ENCODE measurements at regions not wholly inside any gene's neighbourhood (a gene's known extent, or its start where the extent isn't known, plus 50 kb on each side); places are given as distances from the start of the nearest gene placed in this dataset.
"Not testable (repeated sequence)": the region's sequence is repeated elsewhere in the genome, so short reads cannot be mapped to it uniquely, and the experiment has no call there.

GRCh38 chr10:30170814-30171213 is 111.4 kb upstream of the JCAD start:
- no peak for DNase-seq (ENCODE audit: low read depth)

DNA sequence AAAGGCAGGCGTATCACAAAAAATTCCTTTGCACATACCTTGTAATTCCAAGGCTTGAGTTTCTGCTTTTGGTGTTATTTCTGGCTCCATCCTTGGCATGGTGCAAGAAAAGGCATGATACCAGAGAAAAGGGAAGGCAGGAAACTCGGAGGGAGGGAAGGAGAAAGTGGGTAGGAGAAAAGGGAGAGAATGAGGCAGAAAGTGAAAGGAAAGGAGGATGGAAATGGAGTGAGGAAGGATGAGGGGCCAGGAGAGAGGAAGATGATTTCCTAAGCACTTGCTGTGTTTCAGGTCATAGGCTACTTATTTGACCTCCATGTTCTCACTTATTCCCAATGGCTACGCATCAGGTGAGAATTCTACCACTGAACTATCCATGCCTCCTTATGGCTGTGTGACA is 110.8 kb upstream of the JCAD start:
- DNase-seq (ENCODE audit: low read depth): no peak

- DNase-seq (ENCODE audit: low read depth): no peak
Observed at GRCh38 chr10:30169342-30169741, 110.0 kb upstream of the JCAD start.

DNA sequence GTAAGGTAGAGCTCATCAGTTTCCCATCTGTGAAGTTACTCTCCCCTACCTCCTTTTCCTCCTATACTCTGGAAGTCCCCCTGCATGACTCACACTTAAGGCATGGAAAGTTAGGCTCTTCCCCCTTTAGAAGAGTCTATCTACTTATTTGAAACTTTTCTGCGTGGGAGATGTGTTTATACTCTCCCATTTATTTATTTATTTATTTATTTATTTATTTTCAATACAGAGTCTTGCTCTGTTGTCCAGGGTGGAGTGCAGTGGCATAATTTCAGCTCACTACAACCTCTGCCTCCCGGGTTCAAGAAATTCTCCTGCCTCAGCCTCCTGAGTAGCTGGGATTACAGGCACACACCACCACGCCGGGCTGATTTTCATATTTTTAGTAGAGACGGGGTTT is 107.5 kb upstream of the JCAD start:
- DNase-seq (ENCODE audit: low read depth): no peak

DNA sequence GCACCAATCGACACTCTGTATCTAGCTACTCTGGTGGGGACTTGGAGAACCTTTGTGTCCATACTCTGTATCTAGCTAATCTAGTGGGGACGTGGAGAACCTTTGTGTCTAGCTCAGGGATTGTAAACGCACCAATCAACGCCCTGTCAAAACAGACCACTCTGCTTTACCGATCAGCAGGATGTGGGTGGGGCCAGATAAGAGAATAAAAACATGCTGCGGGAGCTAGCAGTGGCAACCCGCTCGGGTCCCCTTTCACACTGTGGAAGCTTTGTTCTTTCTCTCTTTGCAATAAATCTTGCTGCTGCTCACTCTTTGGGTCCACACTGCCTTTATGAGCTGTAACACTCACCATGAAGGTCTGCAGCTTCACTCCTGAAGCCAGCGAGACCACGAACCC is 104.0 kb upstream of the JCAD start:
- not testable (repeated sequence) for DNase-seq (ENCODE audit: low read depth)

DNA sequence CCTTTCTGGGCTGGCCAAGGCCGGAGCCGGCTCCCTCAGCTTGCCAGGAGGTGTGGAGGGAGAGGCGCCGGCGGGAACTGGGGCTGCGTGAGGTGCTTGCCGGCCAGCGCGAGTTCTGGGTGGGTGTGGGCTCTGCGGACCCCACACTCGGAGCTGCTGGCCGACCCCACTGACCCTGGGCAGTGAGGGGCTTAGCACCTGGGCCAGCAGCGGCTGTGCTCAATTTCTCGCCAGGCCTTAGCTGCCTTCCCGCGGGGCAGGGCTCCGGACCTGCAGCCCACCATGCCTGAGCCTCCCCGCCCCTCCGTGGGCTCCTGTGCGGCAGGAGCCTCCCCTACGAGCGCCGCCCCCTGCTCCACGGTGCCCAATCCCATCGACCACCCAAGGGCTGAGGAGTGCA is 103.4 kb upstream of the JCAD start:
- DNase-seq (ENCODE audit: low read depth): not testable (repeated sequence)

GRCh38 chr10:30160271-30160982 is 101.0 kb upstream of the JCAD start:
- no peak for DNase-seq (ENCODE audit: low read depth)

DNA sequence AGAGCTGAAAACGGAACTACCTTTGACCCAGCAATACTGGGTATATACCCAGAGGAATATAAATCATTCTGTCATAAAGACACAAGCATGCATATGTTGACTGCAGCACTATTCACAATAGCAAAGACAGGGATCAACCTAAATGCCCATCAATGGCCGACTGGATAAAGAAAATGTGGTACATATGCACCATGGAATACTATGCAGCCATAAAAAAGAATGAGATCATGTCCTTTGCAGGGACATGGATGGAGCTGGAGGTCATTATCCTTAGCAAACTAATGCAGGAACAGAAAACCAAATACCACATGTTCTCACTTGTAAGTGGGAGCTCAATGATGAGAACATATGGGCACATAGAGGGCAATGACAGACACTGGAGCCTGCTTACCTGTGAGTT is 100.2 kb upstream of the JCAD start:
- not testable (repeated sequence) for DNase-seq (ENCODE audit: low read depth)

- DNase-seq (ENCODE audit: low read depth): peak; percentile 11
Observed at GRCh38 chr10:30158325-30158960, 99.1 kb upstream of the JCAD start.

- peak; percentile 26 for DNase-seq (ENCODE audit: low read depth)
Observed at GRCh38 chr10:30155401-30155800, 96.0 kb upstream of the JCAD start.

- no peak for DNase-seq (ENCODE audit: low read depth)
Observed at GRCh38 chr10:30154561-30154960, 95.2 kb upstream of the JCAD start.

GRCh38 chr10:30154126-30154525 is 94.7 kb upstream of the JCAD start:
- DNase-seq (ENCODE audit: low read depth): no peak

- peak; percentile 98 for DNase-seq (ENCODE audit: low read depth)
Observed at GRCh38 chr10:30151581-30152389, 92.4 kb upstream of the JCAD start.

GRCh38 chr10:30141423-30141822 is 82.0 kb upstream of the JCAD start:
- DNase-seq (ENCODE audit: low read depth): no peak

GRCh38 chr10:30134171-30134945 is 75.0 kb upstream of the JCAD start:
- DNase-seq (ENCODE audit: low read depth): no peak

DNA sequence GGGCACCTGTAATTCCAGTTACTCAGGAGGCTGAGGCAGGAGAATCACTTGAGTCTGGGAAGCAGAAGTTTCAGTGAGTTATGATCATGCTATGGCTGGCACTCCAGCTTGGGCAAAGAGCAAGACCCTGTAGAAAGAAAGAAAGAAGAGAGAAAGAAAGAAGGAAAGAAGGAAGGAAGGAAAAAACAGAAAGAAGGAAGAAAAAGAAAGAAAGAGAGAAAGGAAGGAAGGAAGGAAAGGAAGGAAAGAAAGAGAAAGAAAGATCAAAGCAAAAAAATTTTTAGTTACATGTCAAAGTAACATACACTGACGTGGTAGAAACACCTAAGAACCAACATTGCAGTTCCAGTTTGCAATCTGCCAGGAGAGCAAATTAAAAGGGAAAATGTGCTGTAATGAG is 73.8 kb upstream of the JCAD start:
- DNase-seq (ENCODE audit: low read depth): no peak

DNA sequence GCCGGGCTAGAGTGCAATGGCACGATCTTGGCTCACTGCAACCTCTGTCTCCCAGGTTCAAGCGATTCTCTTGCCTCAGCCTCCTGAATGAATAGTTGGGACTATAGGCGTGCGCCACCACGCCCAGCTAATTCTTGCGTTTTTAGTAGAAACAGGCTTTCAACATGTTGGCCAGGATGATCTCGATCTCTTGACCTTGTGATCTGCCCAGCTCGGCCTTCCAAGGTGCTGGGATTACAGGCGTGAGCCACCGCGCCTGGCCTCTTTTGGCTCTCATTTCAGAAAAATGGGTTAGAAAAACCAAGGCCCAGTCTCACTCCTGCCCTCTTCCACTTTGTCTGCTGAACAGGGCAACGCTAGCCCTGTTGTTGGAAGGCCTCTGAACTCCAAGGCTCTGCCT is 72.0 kb upstream of the JCAD start:
- DNase-seq (ENCODE audit: low read depth): not testable (repeated sequence)

DNA sequence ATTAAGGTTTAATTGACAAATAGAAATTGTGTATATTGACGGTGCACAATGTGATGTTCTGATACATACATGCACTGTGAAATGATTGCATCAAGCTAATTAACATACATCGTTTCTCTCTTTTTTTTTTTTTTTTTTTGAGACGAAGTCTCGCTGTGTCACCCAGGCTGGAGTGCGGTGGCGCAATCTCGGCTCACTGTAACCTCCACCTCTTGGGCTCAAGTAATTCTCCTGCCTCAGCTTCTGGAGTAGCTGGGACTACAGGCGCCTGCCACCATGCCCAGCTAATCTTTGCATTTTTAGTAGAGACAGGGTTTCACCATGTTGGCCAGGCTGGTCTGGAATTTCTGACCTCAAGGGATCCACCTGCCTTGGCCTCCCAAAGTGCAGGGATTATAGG is 69.9 kb upstream of the JCAD start:
- DNase-seq (ENCODE audit: low read depth): not testable (repeated sequence)

GRCh38 chr10:30127120-30127541 is 67.7 kb upstream of the JCAD start:
- no peak for DNase-seq (ENCODE audit: low read depth)

- no peak for DNase-seq (ENCODE audit: low read depth)
Observed at GRCh38 chr10:30125496-30125895, 66.1 kb upstream of the JCAD start.

DNA sequence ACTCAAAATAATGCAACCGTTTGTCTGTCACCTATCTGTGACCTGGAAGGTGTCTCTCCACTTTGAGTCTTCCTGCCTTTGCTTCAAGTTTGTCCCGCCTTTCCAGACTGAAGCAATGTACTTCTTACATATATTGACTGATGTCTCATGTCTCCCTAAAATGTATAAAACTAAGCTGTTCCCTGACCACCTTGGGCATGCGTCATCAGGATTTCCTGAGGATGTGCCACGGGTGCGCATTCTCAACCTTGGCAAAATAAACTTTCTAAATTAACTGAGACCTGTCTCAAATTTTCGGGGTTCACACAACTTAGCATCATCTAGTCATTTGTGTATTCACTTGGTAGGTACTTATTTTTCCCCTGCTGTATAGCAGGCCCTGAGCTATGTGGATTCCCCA is 65.3 kb upstream of the JCAD start:
- DNase-seq (ENCODE audit: low read depth): no peak

DNA sequence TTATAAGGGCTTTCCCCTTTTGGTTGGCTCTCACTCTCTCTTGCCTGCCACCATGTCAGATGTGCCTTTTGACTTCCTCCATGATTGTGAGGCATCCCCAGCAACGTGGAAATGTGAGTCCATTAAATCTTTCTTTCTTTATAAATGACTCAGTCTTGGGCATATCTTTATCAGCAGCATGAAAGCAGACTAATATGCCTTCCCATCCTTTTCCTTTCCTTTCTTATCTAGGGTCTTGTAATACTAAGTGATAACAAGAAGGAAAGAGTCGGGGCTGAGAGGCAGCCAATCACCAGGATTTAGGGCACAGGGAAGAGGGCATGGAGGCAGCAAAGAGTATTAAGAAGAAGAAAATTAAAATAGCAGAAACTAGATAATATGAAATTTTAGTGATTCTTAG is 62.0 kb upstream of the JCAD start:
- no peak for DNase-seq (ENCODE audit: low read depth)

All from LHCN-M2 (cell line).